ENCODE measurements at regions not wholly inside any gene's neighbourhood (a gene's known extent, or its start where the extent isn't known, plus 50 kb on each side); places are given as distances from the start of the nearest gene placed in this dataset.

DNA sequence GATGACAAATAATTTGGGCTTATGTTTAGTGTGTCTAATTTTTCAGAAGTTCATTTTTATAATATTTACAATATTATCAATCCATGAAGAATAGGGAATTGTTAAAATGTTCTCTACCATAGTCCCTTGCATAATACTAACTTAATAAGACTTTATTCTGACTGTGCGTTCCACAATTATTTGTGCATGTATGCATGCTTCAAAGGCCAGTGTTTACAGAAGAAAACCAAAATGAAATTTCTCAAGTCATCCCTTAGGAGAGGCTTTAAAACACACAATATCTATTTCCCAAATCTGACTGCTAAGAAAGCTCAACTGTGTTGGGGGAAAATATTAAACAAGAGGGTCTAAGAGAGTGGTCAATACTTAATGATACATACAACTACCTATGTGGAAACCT is 226.3 kb upstream of the ANKRD50 start:
- no peaks in the 10 kb centered on the region for H3K9me3 ChIP-seq (ENCODE audit: low read length)
- no peaks in the 10 kb centered on the region for H4K20me1 ChIP-seq (ENCODE audit: insufficient read depth, low read length)
- H3K4me3 ChIP-seq (ENCODE audit: low read depth, low read length, poor library complexity, severe bottlenecking), result no peak overlapping the region
- TF ChIP-seq, protein P1, sequence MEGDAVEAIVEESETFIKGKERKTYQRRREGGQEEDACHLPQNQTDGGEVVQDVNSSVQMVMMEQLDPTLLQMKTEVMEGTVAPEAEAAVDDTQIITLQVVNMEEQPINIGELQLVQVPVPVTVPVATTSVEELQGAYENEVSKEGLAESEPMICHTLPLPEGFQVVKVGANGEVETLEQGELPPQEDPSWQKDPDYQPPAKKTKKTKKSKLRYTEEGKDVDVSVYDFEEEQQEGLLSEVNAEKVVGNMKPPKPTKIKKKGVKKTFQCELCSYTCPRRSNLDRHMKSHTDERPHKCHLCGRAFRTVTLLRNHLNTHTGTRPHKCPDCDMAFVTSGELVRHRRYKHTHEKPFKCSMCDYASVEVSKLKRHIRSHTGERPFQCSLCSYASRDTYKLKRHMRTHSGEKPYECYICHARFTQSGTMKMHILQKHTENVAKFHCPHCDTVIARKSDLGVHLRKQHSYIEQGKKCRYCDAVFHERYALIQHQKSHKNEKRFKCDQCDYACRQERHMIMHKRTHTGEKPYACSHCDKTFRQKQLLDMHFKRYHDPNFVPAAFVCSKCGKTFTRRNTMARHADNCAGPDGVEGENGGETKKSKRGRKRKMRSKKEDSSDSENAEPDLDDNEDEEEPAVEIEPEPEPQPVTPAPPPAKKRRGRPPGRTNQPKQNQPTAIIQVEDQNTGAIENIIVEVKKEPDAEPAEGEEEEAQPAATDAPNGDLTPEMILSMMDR (IDR thresholded peaks at IDR 0.05; ENCODE audit: low read length), result no peak
- TF ChIP-seq EZH2 (IDR thresholded peaks at IDR 0.05; ENCODE audit: borderline replicate concordance, low read length), result no peak
- H3K27me3 ChIP-seq (ENCODE audit: insufficient read depth, low read length), result no peaks in the 10 kb centered on the region
- H3K79me2 ChIP-seq (ENCODE audit: insufficient read depth, low read length), result no peaks in the 10 kb centered on the region
- H2AFZ ChIP-seq (ENCODE audit: low read length), result no peak overlapping the region
- H3K27ac ChIP-seq (ENCODE audit: low read depth, low read length, poor library complexity, severe bottlenecking), result no peak overlapping the region
- no peak overlapping the region for H3K4me2 ChIP-seq (ENCODE audit: low read length)
- no peaks in the 10 kb centered on the region for H3K4me1 ChIP-seq (ENCODE audit: insufficient read depth, low read length, severe bottlenecking)
- H3K9me2 ChIP-seq (ENCODE audit: low read depth, low read length), result no peaks in the 10 kb centered on the region
- no peaks in the 10 kb centered on the region for H3K36me3 ChIP-seq (ENCODE audit: insufficient read depth, low read length)
- no peaks in the 10 kb centered on the region for H3F3A ChIP-seq (ENCODE audit: insufficient read depth, low read length)
- H3K9ac ChIP-seq (ENCODE audit: low read length), result no peak overlapping the region

- Histone ChIP-seq H3K9me3 (ENCODE audit: low read length) (no peaks in the 10 kb centered on the region), H3K27ac (ENCODE audit: low read depth, low read length, poor library complexity, severe bottlenecking) (no peak overlapping the region), H3K9me2 (ENCODE audit: low read depth, low read length) (no peaks in the 10 kb centered on the region), H3K4me1 (ENCODE audit: insufficient read depth, low read length, severe bottlenecking) (no peaks in the 10 kb centered on the region), H3K36me3 (ENCODE audit: insufficient read depth, low read length) (no peaks in the 10 kb centered on the region), H3K4me3 (ENCODE audit: low read depth, low read length, poor library complexity, severe bottlenecking) (no peak overlapping the region), H3K27me3 (ENCODE audit: insufficient read depth, low read length) (no peaks in the 10 kb centered on the region), H3K79me2 (ENCODE audit: insufficient read depth, low read length) (no peaks in the 10 kb centered on the region), H2AFZ (ENCODE audit: low read length) (no peak overlapping the region), H4K20me1 (ENCODE audit: insufficient read depth, low read length) (no peaks in the 10 kb centered on the region), H3F3A (ENCODE audit: insufficient read depth, low read length) (no peaks in the 10 kb centered on the region), H3K4me2 (ENCODE audit: low read length) (no peak overlapping the region), H3K9ac (ENCODE audit: low read length) (no peak overlapping the region)
- TF ChIP-seq, protein P1 (IDR thresholded peaks at IDR 0.05; ENCODE audit: low read length), result no peak
- no peak for TF ChIP-seq EZH2 (IDR thresholded peaks at IDR 0.05; ENCODE audit: borderline replicate concordance, low read length)
These were observed 225.5 kb upstream of the ANKRD50 start for GRCh38 chr4:124937993-124938392.

GRCh38 chr4:124936427-124936826 is 223.9 kb upstream of the ANKRD50 start:
- Histone ChIP-seq H3K9ac (ENCODE audit: low read length) (no peak overlapping the region), H2AFZ (ENCODE audit: low read length) (no peak overlapping the region), H3K9me2 (ENCODE audit: low read depth, low read length) (no peaks in the 10 kb centered on the region), H3K27me3 (ENCODE audit: insufficient read depth, low read length) (no peaks in the 10 kb centered on the region), H4K20me1 (ENCODE audit: insufficient read depth, low read length) (no peaks in the 10 kb centered on the region), H3K4me3 (ENCODE audit: low read depth, low read length, poor library complexity, severe bottlenecking) (no peak overlapping the region), H3K27ac (ENCODE audit: low read depth, low read length, poor library complexity, severe bottlenecking) (no peak overlapping the region), H3F3A (ENCODE audit: insufficient read depth, low read length) (no peaks in the 10 kb centered on the region), H3K79me2 (ENCODE audit: insufficient read depth, low read length) (no peaks in the 10 kb centered on the region), H3K4me2 (ENCODE audit: low read length) (no peak overlapping the region), H3K4me1 (ENCODE audit: insufficient read depth, low read length, severe bottlenecking) (no peaks in the 10 kb centered on the region), H3K9me3 (ENCODE audit: low read length) (no peaks in the 10 kb centered on the region), H3K36me3 (ENCODE audit: insufficient read depth, low read length) (no peaks in the 10 kb centered on the region)
- no peak for TF ChIP-seq EZH2 (IDR thresholded peaks at IDR 0.05; ENCODE audit: borderline replicate concordance, low read length)
- TF ChIP-seq, protein P1 (IDR thresholded peaks at IDR 0.05; ENCODE audit: low read length), result no peak

Measured in OCI-LY1 (cell line).